ENCODE measurements at regions not wholly inside any gene's neighbourhood (a gene's known extent, or its start where the extent isn't known, plus 50 kb on each side); places are given as distances from the start of the nearest gene placed in this dataset.

DNA sequence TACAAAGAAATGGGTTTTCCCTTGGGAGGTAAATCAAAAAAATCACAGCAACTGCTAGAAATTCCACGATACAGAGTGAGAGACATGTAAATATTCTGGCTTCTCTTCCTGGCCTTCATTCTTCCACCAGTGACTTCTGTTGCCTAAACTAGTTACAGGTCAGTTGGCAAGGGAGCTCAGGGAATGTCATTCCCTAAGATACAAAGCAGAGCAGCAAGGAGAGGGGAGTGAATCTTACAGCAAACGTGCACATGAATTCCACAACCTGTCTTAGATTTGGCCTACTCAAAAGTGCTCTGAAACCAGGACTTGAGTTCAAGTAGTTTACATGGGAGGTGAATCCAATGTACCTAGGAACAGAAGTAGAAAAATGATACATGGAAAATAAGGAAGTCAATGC, 445.3 kb upstream of the LRRC7 start:
- TF ChIP-seq CTCF (IDR thresholded peaks at IDR 0.05) (no peak), POLR2A (IDR thresholded peaks at IDR 0.05) (no peak)
